HEK293 (cell line): ENCODE measurements at regions not wholly inside any gene's neighbourhood (a gene's known extent, or its start where the extent isn't known, plus 50 kb on each side); places are given as distances from the start of the nearest gene placed in this dataset.

ENCODE experiments used
- CTCF ChIA-PET: fragments of 350-600 bp; formaldehyde crosslinking; extraction: SDS; loops from one replicate; lab custom pipeline; 2021; ENCODE audit warnings: antibody characterized with exemption; lab: Yijun Ruan, JAX
- POLR2A ChIA-PET: fragments of 300-600 bp; formaldehyde crosslinking; extraction: SDS; loops from one replicate; lab custom pipeline; 2020; ENCODE audit warnings: antibody characterized with exemption, inconsistent platforms; lab: Yijun Ruan, JAX
- H3K27ac ChIP-seq: fragments of 200-500 bp; sonication (Bioruptor generic); 2 replicates; pipeline ENCODE4 v1.5.1; 2014; ENCODE audit warnings: low read depth, low read length, control low read depth, inconsistent platforms; ENCODE audit errors: extremely low read depth
- H3K36me3 ChIP-seq, 2 experiments: fragments of 200-500 bp in 1 of 2; sonication (Bioruptor generic) in 1 of 2; 1 replicate in 1 of 2; 2 replicates in 1 of 2; pipeline ENCODE4 v1.5.1; 2014 to 2017; ENCODE audit warnings: inconsistent platforms in 2 of 2, low read length in 2 of 2; ENCODE audit not compliant: control insufficient read depth in 2 of 2, insufficient read depth in 1 of 2
- H3K4me1 ChIP-seq: fragments of 200-500 bp; sonication (Bioruptor generic); 2 replicates; pipeline ENCODE4 v1.5.1; 2014; ENCODE audit warnings: mild to moderate bottlenecking, low read length, inconsistent platforms; ENCODE audit not compliant: control insufficient read depth, insufficient read depth
- H3K4me3 ChIP-seq: 2 replicates; pipeline ENCODE4 v1.5.1; 2011; ENCODE audit warnings: low read depth, mild to moderate bottlenecking, control low read depth, low read length, moderate library complexity
- H3K9me3 ChIP-seq: fragments of 200-500 bp; sonication (Bioruptor generic); 2 replicates; pipeline ENCODE4 v1.5.1; 2014; ENCODE audit warnings: low read depth, low read length, inconsistent platforms; ENCODE audit not compliant: control insufficient read depth, insufficient read depth
- GFI1B ChIP-seq: fragments of 450-650 bp; formaldehyde crosslinking; IDR thresholded peaks from 2 replicates; pipeline ENCODE4 v1.5.1; 2016; ENCODE audit warnings: missing biosample characterization, missing genetic modification characterization
- GLI2 ChIP-seq: fragments of 450-650 bp; formaldehyde crosslinking; IDR thresholded peaks from 2 replicates; pipeline ENCODE4; 2017; ENCODE audit warnings: missing biosample characterization, missing genetic modification characterization, low read depth, borderline replicate concordance
- GLIS1 ChIP-seq: fragments of 450-650 bp; formaldehyde crosslinking; IDR thresholded peaks from 2 replicates; pipeline ENCODE4 v1.5.1; 2016; ENCODE audit warnings: missing biosample characterization, missing genetic modification characterization
- MEIS1 ChIP-seq: sonication (generic); formaldehyde crosslinking; IDR thresholded peaks from 2 replicates; pipeline ENCODE4 v1.8.1; 2022; ENCODE audit warnings: missing genetic modification reagents, mild to moderate bottlenecking, borderline replicate concordance
- REPIN1 ChIP-seq: fragments of 450-650 bp; formaldehyde crosslinking; IDR thresholded peaks from 2 replicates; pipeline ENCODE4 v1.5.1; 2017; ENCODE audit warnings: missing biosample characterization, missing genetic modification characterization, low read depth
- SETDB1 ChIP-seq: IDR thresholded peaks from one replicate; pipeline ENCODE4 v1.6.1; 2017; ENCODE audit warnings: mild to moderate bottlenecking, low read length, moderate library complexity, mixed read lengths; ENCODE audit not compliant: insufficient read length
- YY2 ChIP-seq: fragments of 450-650 bp; formaldehyde crosslinking; IDR thresholded peaks from 2 replicates; pipeline ENCODE4 v1.5.1; 2016; ENCODE audit warnings: missing biosample characterization, missing genetic modification characterization
- ZFP69B ChIP-seq: fragments of 450-650 bp; formaldehyde crosslinking; IDR thresholded peaks from 2 replicates; pipeline ENCODE4 v1.5.1; 2016; ENCODE audit warnings: missing biosample characterization, missing genetic modification characterization
- ZIC2 ChIP-seq: fragments of 450-650 bp; formaldehyde crosslinking; IDR thresholded peaks from 2 replicates; pipeline ENCODE4 v1.5.1; 2016; ENCODE audit warnings: missing biosample characterization, missing genetic modification characterization
- ZNF10 ChIP-seq: fragments of 450-650 bp; formaldehyde crosslinking; IDR thresholded peaks from 2 replicates; pipeline ENCODE4 v1.5.1; 2017; ENCODE audit warnings: missing biosample characterization, missing genetic modification characterization
- ZNF133 ChIP-seq: fragments of 450-650 bp; formaldehyde crosslinking; IDR thresholded peaks from 2 replicates; pipeline ENCODE4 v1.5.1; 2016; ENCODE audit warnings: missing biosample characterization, missing genetic modification characterization
- ZNF214 ChIP-seq: fragments of 450-650 bp; formaldehyde crosslinking; IDR thresholded peaks from 2 replicates; pipeline ENCODE4 v1.5.1; 2017; ENCODE audit warnings: missing biosample characterization, mild to moderate bottlenecking, missing genetic modification characterization, borderline replicate concordance
- ZNF223 ChIP-seq: fragments of 450-650 bp; formaldehyde crosslinking; IDR thresholded peaks from 2 replicates; pipeline ENCODE4 v1.5.1; 2016; ENCODE audit warnings: missing biosample characterization, missing genetic modification characterization
- ZNF324 ChIP-seq: fragments of 450-650 bp; formaldehyde crosslinking; IDR thresholded peaks from 2 replicates; pipeline ENCODE4 v1.5.1; 2016; ENCODE audit warnings: missing biosample characterization, missing genetic modification characterization
- ZNF404 ChIP-seq: fragments of 450-650 bp; formaldehyde crosslinking; IDR thresholded peaks from 2 replicates; pipeline ENCODE4 v1.5.1; 2017; ENCODE audit warnings: missing biosample characterization, missing genetic modification characterization
- ZNF416 ChIP-seq: fragments of 450-650 bp; formaldehyde crosslinking; IDR thresholded peaks from 2 replicates; pipeline ENCODE4 v1.5.1; 2016; ENCODE audit warnings: missing biosample characterization, missing genetic modification characterization
- ZNF423 ChIP-seq: fragments of 450-650 bp; formaldehyde crosslinking; IDR thresholded peaks from 2 replicates; pipeline ENCODE4 v1.5.1; 2016; ENCODE audit warnings: missing biosample characterization, missing genetic modification characterization
- ZNF514 ChIP-seq: fragments of 450-650 bp; formaldehyde crosslinking; IDR thresholded peaks from 2 replicates; pipeline ENCODE4 v1.5.1; 2016; ENCODE audit warnings: missing biosample characterization, missing genetic modification characterization
- ZNF530 ChIP-seq: fragments of 450-650 bp; formaldehyde crosslinking; IDR thresholded peaks from 2 replicates; pipeline ENCODE4 v1.5.1; 2016; ENCODE audit warnings: low read depth, missing biosample characterization, missing genetic modification characterization
- ZNF555 ChIP-seq: fragments of 450-650 bp; formaldehyde crosslinking; conservative IDR thresholded peaks from 2 replicates; pipeline ENCODE4 v1.5.1; 2017; ENCODE audit warnings: missing biosample characterization, mild to moderate bottlenecking, missing genetic modification characterization, inconsistent platforms
- ZNF561 ChIP-seq: fragments of 450-650 bp; IDR thresholded peaks from 2 replicates; pipeline ENCODE4 v1.5.1; 2018; ENCODE audit warnings: missing biosample characterization, missing genetic modification characterization, borderline replicate concordance
- ZNF571 ChIP-seq: fragments of 450-650 bp; formaldehyde crosslinking; IDR thresholded peaks from 2 replicates; pipeline ENCODE4 v1.5.0; 2017; ENCODE audit warnings: missing biosample characterization, missing genetic modification characterization
- ZNF585B ChIP-seq: fragments of 450-650 bp; formaldehyde crosslinking; IDR thresholded peaks from 2 replicates; pipeline ENCODE4 v1.5.1; 2016; ENCODE audit warnings: missing biosample characterization, missing genetic modification characterization
- ZNF654 ChIP-seq: fragments of 450-650 bp; formaldehyde crosslinking; IDR thresholded peaks from 2 replicates; pipeline ENCODE4 v1.5.1; 2016; ENCODE audit warnings: low read depth, missing biosample characterization, missing genetic modification characterization
- ZSCAN16 ChIP-seq: fragments of 450-650 bp; formaldehyde crosslinking; IDR thresholded peaks from 2 replicates; pipeline ENCODE4 v1.5.1; 2016; ENCODE audit warnings: missing biosample characterization, missing genetic modification characterization
- TF ChIP-seq, protein P1 (sequence below): fragments of 450-650 bp; formaldehyde crosslinking; IDR thresholded peaks from 2 replicates; pipeline ENCODE4 v1.5.0; 2017; ENCODE audit warnings: missing biosample characterization, missing genetic modification characterization, borderline replicate concordance
- TF ChIP-seq, protein P2 (sequence below): fragments of 450-650 bp; formaldehyde crosslinking; optimal IDR thresholded peaks from 2 replicates; pipeline ENCODE3; 2016; ENCODE audit warnings: missing biosample characterization, mild to moderate bottlenecking, missing genetic modification characterization
- TF ChIP-seq, protein P3 (sequence below): fragments of 450-650 bp; formaldehyde crosslinking; IDR thresholded peaks from 2 replicates; pipeline ENCODE4 v1.5.1; 2016; ENCODE audit warnings: missing biosample characterization, missing genetic modification characterization

- POLR2A ChIA-PET = no interaction called here
- no peaks in the 10 kb centered on the region for H3K36me3 ChIP-seq
- H3K9me3 ChIP-seq = no peaks in the 10 kb centered on the region
Observed at GRCh38 chr11:38795027-38795426, 2197.0 kb upstream of the RAG2 start.

GRCh38 chr11:38791346-38791961 is 2193.4 kb upstream of the RAG2 start:
- no peaks in the 10 kb centered on the region for H3K4me1 ChIP-seq
- H3K9me3 ChIP-seq = no peaks in the 10 kb centered on the region
- ChIA-PET CTCF (interaction anchor here (0.6 to 1.4 kb wide), 19 partner anchors 9 to 1998 kb away, joined by 3 to 12 read pairs (median 3); no protein-coding TSS in a partner anchor), POLR2A (no interaction called here)
- H3K4me3 ChIP-seq = no peak overlapping the region
- no peak overlapping the region for H3K27ac ChIP-seq
- no peaks in the 10 kb centered on the region for H3K36me3 ChIP-seq
- TF ChIP-seq ZNF654 (tag by site-specific recombination) = peak; percentile 65
- TF ChIP-seq ZNF530 (tag by site-specific recombination) = no peak

More at GRCh38 chr11:38795027-38795426, 2197.0 kb upstream of the RAG2 start:
- Histone ChIP-seq H3K4me1 (no peaks in the 10 kb centered on the region), H3K27ac (no peak overlapping the region), H3K4me3 (no peak overlapping the region)
- TF ChIP-seq ZNF404 (tag by site-specific recombination) (no peak), ZNF585B (tag by site-specific recombination) (no peak), ZNF561 (tag by site-specific recombination) (no peak), ZSCAN16 (tag by site-specific recombination) (no peak), GLIS1 (tag by site-specific recombination) (no peak), ZNF324 (no peak), GLI2 (tag by site-specific recombination) (no peak), ZNF423 (tag by site-specific recombination) (no peak), GFI1B (tag by site-specific recombination) (no peak), YY2 (no peak), ZNF223 (tag by site-specific recombination) (no peak), MEIS1 (no peak), ZNF514 (tag by site-specific recombination) (no peak)
- TF ChIP-seq, protein P1, sequence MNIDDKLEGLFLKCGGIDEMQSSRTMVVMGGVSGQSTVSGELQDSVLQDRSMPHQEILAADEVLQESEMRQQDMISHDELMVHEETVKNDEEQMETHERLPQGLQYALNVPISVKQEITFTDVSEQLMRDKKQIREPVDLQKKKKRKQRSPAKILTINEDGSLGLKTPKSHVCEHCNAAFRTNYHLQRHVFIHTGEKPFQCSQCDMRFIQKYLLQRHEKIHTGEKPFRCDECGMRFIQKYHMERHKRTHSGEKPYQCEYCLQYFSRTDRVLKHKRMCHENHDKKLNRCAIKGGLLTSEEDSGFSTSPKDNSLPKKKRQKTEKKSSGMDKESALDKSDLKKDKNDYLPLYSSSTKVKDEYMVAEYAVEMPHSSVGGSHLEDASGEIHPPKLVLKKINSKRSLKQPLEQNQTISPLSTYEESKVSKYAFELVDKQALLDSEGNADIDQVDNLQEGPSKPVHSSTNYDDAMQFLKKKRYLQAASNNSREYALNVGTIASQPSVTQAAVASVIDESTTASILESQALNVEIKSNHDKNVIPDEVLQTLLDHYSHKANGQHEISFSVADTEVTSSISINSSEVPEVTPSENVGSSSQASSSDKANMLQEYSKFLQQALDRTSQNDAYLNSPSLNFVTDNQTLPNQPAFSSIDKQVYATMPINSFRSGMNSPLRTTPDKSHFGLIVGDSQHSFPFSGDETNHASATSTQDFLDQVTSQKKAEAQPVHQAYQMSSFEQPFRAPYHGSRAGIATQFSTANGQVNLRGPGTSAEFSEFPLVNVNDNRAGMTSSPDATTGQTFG (tag by site-specific recombination) = no peak
- TF ChIP-seq, protein P2, sequence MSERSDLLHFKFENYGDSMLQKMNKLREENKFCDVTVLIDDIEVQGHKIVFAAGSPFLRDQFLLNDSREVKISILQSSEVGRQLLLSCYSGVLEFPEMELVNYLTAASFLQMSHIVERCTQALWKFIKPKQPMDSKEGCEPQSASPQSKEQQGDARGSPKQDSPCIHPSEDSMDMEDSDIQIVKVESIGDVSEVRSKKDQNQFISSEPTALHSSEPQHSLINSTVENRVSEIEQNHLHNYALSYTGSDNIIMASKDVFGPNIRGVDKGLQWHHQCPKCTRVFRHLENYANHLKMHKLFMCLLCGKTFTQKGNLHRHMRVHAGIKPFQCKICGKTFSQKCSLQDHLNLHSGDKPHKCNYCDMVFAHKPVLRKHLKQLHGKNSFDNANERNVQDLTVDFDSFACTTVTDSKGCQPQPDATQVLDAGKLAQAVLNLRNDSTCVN (tag by site-specific recombination) = no peak
- TF ChIP-seq, all 188 proteins: peak for 0
- CTCF ChIA-PET = no interaction called here

DNA sequence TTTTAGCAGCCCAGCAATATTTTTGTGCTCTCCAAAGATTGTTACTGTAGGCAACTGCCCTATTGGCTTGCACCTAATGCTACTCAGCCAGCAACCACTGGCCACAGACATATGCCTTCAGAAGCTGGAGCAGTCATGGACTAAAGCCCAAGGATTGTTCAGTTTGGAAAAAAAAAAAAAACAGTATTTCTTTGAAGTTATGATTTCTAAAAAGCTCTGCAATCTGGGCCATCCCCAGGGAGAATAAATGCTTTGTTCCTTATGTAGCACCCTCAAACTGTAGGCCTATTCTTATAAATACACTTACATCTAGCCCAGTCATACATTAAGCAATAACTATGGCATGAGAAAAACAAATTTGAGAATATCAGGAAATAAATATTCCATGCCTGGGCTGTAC is 2190.5 kb upstream of the RAG2 start:
- CTCF ChIA-PET = no interaction called here
- TF ChIP-seq ZNF133 = no peak
- no peak for TF ChIP-seq REPIN1 (tag by site-specific recombination)
- TF ChIP-seq ZIC2 (tag by site-specific recombination) = no peak
- no peak for TF ChIP-seq ZNF571
- TF ChIP-seq SETDB1 = no peak
- TF ChIP-seq ZNF416 (tag by site-specific recombination) = no peak
- no peak for TF ChIP-seq ZNF555
- TF ChIP-seq ZNF10 (tag by site-specific recombination) = no peak
- no peak for TF ChIP-seq ZNF214
- TF ChIP-seq ZFP69B (tag by site-specific recombination) = no peak
- TF ChIP-seq, protein P3, sequence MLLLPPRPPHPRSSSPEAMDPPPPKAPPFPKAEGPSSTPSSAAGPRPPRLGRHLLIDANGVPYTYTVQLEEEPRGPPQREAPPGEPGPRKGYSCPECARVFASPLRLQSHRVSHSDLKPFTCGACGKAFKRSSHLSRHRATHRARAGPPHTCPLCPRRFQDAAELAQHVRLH (tag by site-specific recombination) = no peak

More for the DNA sequence above, 2190.5 kb upstream of the RAG2 start:
- POLR2A ChIA-PET = no interaction called here
- Histone ChIP-seq H3K9me3 (no peaks in the 10 kb centered on the region), H3K27ac (no peak overlapping the region), H3K4me1 (no peaks in the 10 kb centered on the region), H3K4me3 (no peak overlapping the region), H3K36me3 (no peaks in the 10 kb centered on the region)
